ENCODE measurements at regions not wholly inside any gene's neighbourhood (a gene's known extent, or its start where the extent isn't known, plus 50 kb on each side); places are given as distances from the start of the nearest gene placed in this dataset.

DNA sequence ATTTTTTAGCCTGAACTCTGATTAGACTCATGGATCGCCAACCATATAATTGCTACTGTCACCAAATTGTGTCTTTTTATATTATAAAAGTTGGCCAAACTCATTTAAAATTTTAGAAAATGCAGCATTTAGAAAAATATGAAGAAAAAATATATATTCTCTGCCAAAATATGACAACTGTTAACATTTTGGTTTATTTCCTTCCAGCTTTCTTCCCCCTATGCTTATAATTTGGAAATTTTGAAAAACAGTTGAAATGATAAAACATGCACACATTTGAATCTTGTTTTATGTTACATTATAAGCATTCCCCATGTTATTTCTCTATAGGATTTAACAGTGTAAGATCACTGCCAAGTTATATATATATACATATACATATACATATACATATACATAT, 1112.8 kb downstream of the TUSC7 start:
- WGBS, 2 donors = 96 to 100% methylated on average over 1 of the region's 1 CpG
- Histone ChIP-seq H3K36me3 (ENCODE audit: control insufficient read depth in 2 of 2, insufficient read depth in 2 of 2, low read length in 1 of 2) (no peaks in the 10 kb centered on the region), H3K4me1 (ENCODE audit: control insufficient read depth in 2 of 2, insufficient read depth in 2 of 2, low read length in 1 of 2) (no peaks in the 10 kb centered on the region), H3K9me3 (ENCODE audit: control insufficient read depth in 2 of 2, insufficient read depth in 1 of 2, low read depth in 1 of 2, low read length in 1 of 2) (no peaks in the 10 kb centered on the region), H3K27ac (ENCODE audit: low read depth in 2 of 2, low read length in 1 of 2) (no peak overlapping the region), H3K27me3 (ENCODE audit: control insufficient read depth in 1 of 2, insufficient read depth in 2 of 2, low read length in 2 of 2) (no peaks in the 10 kb centered on the region), H3K4me3 (ENCODE audit: low read depth in 1 of 2, low read length in 2 of 2) (no peak overlapping the region)

DNA sequence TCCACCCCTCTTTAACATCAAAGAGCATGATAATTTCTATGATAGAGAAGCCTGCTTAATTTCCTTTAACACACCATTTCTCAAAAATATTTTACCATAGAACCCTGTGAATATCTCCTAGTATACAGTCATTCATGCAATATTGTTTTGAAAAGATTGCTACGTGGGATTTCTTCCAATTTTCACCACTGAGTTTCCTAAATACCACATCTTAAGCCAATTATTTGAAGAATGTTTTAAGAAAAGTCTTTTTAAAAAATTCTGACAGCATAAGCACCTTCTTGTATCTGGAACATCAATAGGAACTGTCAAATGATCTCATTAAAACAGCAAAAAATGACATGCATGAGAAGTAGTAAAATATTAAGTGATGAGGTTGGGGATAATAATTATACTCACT, 1126.7 kb downstream of the TUSC7 start:
- H3K36me3 ChIP-seq (ENCODE audit: control insufficient read depth in 2 of 2, insufficient read depth in 2 of 2, low read length in 1 of 2) = no peaks in the 10 kb centered on the region
- H3K27me3 ChIP-seq (ENCODE audit: control insufficient read depth in 1 of 2, insufficient read depth in 2 of 2, low read length in 2 of 2) = no peaks in the 10 kb centered on the region
- no peaks in the 10 kb centered on the region for H3K4me1 ChIP-seq (ENCODE audit: control insufficient read depth in 2 of 2, insufficient read depth in 2 of 2, low read length in 1 of 2)
- no peak overlapping the region for H3K4me3 ChIP-seq (ENCODE audit: low read depth in 1 of 2, low read length in 2 of 2)
- H3K9me3 ChIP-seq (ENCODE audit: control insufficient read depth in 2 of 2, insufficient read depth in 1 of 2, low read depth in 1 of 2, low read length in 1 of 2) = no peaks in the 10 kb centered on the region
- H3K27ac ChIP-seq (ENCODE audit: low read depth in 2 of 2, low read length in 1 of 2) = no peak overlapping the region
- WGBS, 2 donors = 46 to 53% methylated on average over 1 of the region's 1 CpG

DNA sequence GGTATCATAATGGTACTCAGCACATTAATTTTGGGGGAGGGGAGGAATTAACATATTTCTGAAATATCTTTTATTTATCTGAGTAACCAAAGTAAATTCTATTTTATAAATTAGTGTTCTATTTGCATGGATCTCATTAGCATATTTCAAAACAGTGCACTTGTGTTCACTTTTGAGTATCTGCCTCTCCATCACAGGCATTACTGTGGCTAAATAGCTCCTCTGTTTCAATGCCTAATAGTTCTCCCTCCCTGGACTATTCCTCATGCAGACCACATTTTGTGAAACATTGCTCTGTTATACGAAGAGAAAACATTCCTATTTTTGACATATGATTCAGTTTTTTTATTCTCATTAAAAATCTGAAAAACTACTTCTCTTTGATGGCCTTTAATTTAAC, 1127.8 kb downstream of the TUSC7 start:
- no peaks in the 10 kb centered on the region for H3K4me1 ChIP-seq (ENCODE audit: control insufficient read depth in 2 of 2, insufficient read depth in 2 of 2, low read length in 1 of 2)
- no peaks in the 10 kb centered on the region for H3K27me3 ChIP-seq (ENCODE audit: control insufficient read depth in 1 of 2, insufficient read depth in 2 of 2, low read length in 2 of 2)
- 74% methylated on average over 1 of the region's 1 CpG for WGBS, 2 donors
- H3K36me3 ChIP-seq (ENCODE audit: control insufficient read depth in 2 of 2, insufficient read depth in 2 of 2, low read length in 1 of 2) = no peaks in the 10 kb centered on the region
- H3K4me3 ChIP-seq (ENCODE audit: low read depth in 1 of 2, low read length in 2 of 2) = no peak overlapping the region
- H3K27ac ChIP-seq (ENCODE audit: low read depth in 2 of 2, low read length in 1 of 2) = no peak overlapping the region
- H3K9me3 ChIP-seq (ENCODE audit: control insufficient read depth in 2 of 2, insufficient read depth in 1 of 2, low read depth in 1 of 2, low read length in 1 of 2) = no peaks in the 10 kb centered on the region

DNA sequence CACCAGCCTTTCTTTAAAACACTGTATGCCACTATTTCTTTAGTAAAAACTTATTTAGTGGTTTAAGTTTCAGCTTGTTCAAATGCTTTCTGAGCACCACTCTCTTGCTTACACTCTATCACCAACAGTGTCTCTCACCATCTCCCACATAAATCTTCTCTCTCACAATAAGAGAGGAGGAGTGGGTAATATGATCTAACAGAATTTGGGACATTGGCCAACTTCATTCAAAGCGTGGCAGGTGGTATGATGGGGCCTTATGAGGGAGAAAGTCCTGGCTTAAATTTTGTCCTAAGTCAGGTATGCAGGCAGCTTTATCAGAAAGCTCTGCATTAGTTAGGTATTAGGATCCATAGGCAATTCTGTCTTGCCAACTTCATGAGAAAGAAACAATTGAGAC, 1132.5 kb downstream of the TUSC7 start:
- H3K27ac ChIP-seq (ENCODE audit: low read depth in 2 of 2, low read length in 1 of 2) = no peak overlapping the region
- no peak overlapping the region for H3K4me3 ChIP-seq (ENCODE audit: low read depth in 1 of 2, low read length in 2 of 2)
- 51 to 61% methylated on average over 1 of the region's 1 CpG for WGBS, 2 donors
- no peaks in the 10 kb centered on the region for H3K36me3 ChIP-seq (ENCODE audit: control insufficient read depth in 2 of 2, insufficient read depth in 2 of 2, low read length in 1 of 2)
- no peaks in the 10 kb centered on the region for H3K9me3 ChIP-seq (ENCODE audit: control insufficient read depth in 2 of 2, insufficient read depth in 1 of 2, low read depth in 1 of 2, low read length in 1 of 2)
- H3K27me3 ChIP-seq (ENCODE audit: control insufficient read depth in 1 of 2, insufficient read depth in 2 of 2, low read length in 2 of 2) = no peaks in the 10 kb centered on the region
- no peaks in the 10 kb centered on the region for H3K4me1 ChIP-seq (ENCODE audit: control insufficient read depth in 2 of 2, insufficient read depth in 2 of 2, low read length in 1 of 2)

DNA sequence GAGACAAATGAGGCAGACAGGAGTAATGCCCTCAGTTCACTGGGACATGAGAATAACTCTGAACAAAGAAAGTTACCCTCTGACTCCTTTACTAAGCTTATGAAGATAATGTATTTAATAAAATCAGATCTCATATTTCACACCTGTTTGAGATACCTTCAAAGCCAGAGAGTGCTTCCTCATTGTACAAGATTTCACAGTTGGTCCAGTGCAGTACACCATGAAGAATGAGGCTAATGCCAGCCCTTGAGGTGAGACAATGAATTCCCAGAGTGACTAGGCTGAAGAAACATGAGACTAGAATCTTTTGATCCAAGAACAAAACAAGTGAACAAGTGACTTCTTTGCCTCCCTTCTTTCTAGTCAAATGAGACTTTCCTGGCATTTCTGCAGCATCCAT, 1133.8 kb downstream of the TUSC7 start:
- H3K9me3 ChIP-seq (ENCODE audit: control insufficient read depth in 2 of 2, insufficient read depth in 1 of 2, low read depth in 1 of 2, low read length in 1 of 2) = no peaks in the 10 kb centered on the region
- H3K36me3 ChIP-seq (ENCODE audit: control insufficient read depth in 2 of 2, insufficient read depth in 2 of 2, low read length in 1 of 2) = no peaks in the 10 kb centered on the region
- no peaks in the 10 kb centered on the region for H3K27me3 ChIP-seq (ENCODE audit: control insufficient read depth in 1 of 2, insufficient read depth in 2 of 2, low read length in 2 of 2)
- no peak overlapping the region for H3K4me3 ChIP-seq (ENCODE audit: low read depth in 1 of 2, low read length in 2 of 2)
- H3K27ac ChIP-seq (ENCODE audit: low read depth in 2 of 2, low read length in 1 of 2) = no peak overlapping the region
- no peaks in the 10 kb centered on the region for H3K4me1 ChIP-seq (ENCODE audit: control insufficient read depth in 2 of 2, insufficient read depth in 2 of 2, low read length in 1 of 2)

DNA sequence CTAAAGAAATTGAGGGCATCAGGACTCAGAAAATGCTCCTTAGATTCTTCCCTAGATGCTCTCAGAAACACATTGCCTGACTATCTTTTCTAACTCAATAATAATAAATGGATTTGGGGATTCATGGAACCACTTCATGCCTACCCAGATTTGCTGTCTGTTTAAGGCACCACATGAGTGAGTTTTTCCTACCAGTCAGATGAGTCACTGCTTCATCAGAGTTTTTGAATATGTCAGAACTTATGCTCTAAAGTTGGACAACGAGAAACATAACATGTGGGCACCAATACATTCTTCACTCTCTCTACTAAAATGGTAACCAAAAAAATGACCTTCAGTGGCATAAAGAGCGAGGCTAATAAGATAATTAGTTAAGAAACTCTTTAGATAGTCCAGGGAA, 1135.1 kb downstream of the TUSC7 start:
- no peaks in the 10 kb centered on the region for H3K36me3 ChIP-seq (ENCODE audit: control insufficient read depth in 2 of 2, insufficient read depth in 2 of 2, low read length in 1 of 2)
- no peaks in the 10 kb centered on the region for H3K27me3 ChIP-seq (ENCODE audit: control insufficient read depth in 1 of 2, insufficient read depth in 2 of 2, low read length in 2 of 2)
- H3K4me3 ChIP-seq (ENCODE audit: low read depth in 1 of 2, low read length in 2 of 2) = no peak overlapping the region
- no peaks in the 10 kb centered on the region for H3K9me3 ChIP-seq (ENCODE audit: control insufficient read depth in 2 of 2, insufficient read depth in 1 of 2, low read depth in 1 of 2, low read length in 1 of 2)
- no peak overlapping the region for H3K27ac ChIP-seq (ENCODE audit: low read depth in 2 of 2, low read length in 1 of 2)
- WGBS, 2 donors = 66 to 71% methylated on average over 2 of the region's 2 CpGs
- H3K4me1 ChIP-seq (ENCODE audit: control insufficient read depth in 2 of 2, insufficient read depth in 2 of 2, low read length in 1 of 2) = no peaks in the 10 kb centered on the region

DNA sequence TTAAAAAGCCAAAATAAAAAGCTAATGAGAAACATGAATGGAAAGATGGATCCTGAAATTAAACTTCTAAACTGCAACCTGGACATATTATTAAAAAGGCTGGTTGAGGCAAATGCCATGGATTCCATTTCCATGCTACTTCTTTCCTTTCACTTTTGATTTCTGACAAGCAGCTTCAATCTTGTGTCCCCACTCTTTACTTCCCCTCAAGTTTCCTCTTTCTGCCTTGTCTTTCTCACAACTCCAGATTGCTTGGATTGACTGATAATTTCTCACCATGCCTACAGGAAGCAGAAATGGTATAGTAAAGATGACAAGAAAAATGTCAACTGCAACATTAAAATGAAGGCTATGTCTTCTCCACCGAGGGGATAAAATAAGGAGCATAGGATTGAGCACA, 1136.7 kb downstream of the TUSC7 start:
- Histone ChIP-seq H3K27me3 (ENCODE audit: control insufficient read depth in 1 of 2, insufficient read depth in 2 of 2, low read length in 2 of 2) (no peaks in the 10 kb centered on the region), H3K27ac (ENCODE audit: low read depth in 2 of 2, low read length in 1 of 2) (no peak overlapping the region), H3K36me3 (ENCODE audit: control insufficient read depth in 2 of 2, insufficient read depth in 2 of 2, low read length in 1 of 2) (no peaks in the 10 kb centered on the region), H3K4me3 (ENCODE audit: low read depth in 1 of 2, low read length in 2 of 2) (no peak overlapping the region), H3K4me1 (ENCODE audit: control insufficient read depth in 2 of 2, insufficient read depth in 2 of 2, low read length in 1 of 2) (no peaks in the 10 kb centered on the region), H3K9me3 (ENCODE audit: control insufficient read depth in 2 of 2, insufficient read depth in 1 of 2, low read depth in 1 of 2, low read length in 1 of 2) (no peaks in the 10 kb centered on the region)
- 57 to 68% methylated on average over 1 of the region's 1 CpG for WGBS, 2 donors

DNA sequence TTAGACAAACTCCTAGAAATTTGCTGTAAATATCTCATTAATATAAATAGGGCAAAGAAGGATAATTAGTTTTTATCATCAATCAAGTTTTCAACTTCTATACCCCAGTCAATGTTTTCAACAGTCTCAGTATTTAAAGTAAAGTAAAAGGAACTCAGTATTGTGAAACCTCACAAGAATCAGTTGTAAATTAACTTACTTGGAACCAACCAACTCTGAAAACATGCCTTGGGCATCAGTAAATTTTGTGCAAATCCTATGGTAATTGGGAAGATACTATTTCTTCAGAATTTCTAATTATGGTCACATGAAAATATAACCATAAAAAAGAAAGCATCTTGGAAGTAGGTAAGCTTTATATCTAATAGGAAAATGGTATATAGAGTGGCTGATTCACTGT, 1139.0 kb downstream of the TUSC7 start:
- Histone ChIP-seq H3K4me1 (ENCODE audit: control insufficient read depth in 2 of 2, insufficient read depth in 2 of 2, low read length in 1 of 2) (no peaks in the 10 kb centered on the region), H3K27me3 (ENCODE audit: control insufficient read depth in 1 of 2, insufficient read depth in 2 of 2, low read length in 2 of 2) (no peaks in the 10 kb centered on the region), H3K9me3 (ENCODE audit: control insufficient read depth in 2 of 2, insufficient read depth in 1 of 2, low read depth in 1 of 2, low read length in 1 of 2) (no peaks in the 10 kb centered on the region), H3K36me3 (ENCODE audit: control insufficient read depth in 2 of 2, insufficient read depth in 2 of 2, low read length in 1 of 2) (no peaks in the 10 kb centered on the region), H3K27ac (ENCODE audit: low read depth in 2 of 2, low read length in 1 of 2) (no peak overlapping the region), H3K4me3 (ENCODE audit: low read depth in 1 of 2, low read length in 2 of 2) (no peak overlapping the region)

DNA sequence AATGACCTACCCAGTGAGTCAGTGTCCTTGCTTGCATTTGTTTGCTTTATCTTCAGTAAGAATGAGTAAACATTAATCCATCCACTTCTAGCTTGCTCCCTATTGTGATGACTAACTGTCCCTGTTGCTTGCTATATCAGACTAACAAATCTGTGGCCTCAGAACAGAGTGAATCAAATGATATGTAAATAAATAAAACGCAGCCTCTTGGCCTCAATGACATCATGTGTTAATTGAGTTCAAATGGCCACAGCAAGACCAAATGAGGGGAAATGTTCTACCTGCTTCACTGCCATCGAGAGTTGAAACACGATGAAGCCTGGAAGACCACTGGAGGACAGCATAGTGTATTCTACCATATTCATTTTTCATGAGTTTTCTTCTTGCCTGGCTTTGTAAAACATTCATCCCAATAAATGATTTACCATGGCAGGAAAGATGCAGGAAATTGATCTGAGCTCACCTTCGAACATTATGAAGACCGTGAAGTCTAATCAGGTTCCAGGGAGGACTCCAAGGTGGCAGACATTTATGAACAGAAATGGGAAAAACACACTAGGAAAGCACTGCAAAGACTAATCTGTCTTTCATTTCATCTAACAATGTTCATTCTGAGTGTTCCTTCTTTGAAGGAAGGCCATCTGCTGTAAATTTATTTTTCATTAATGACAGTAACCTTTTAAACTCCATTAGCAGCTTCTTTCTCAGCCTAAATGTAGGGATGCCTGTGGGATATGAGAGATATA, 1144.5 kb downstream of the TUSC7 start:
- H3K4me1 ChIP-seq (ENCODE audit: control insufficient read depth in 2 of 2, insufficient read depth in 2 of 2, low read length in 1 of 2) = no peaks in the 10 kb centered on the region
- no peaks in the 10 kb centered on the region for H3K9me3 ChIP-seq (ENCODE audit: control insufficient read depth in 2 of 2, insufficient read depth in 1 of 2, low read depth in 1 of 2, low read length in 1 of 2)
- no peak overlapping the region for H3K27ac ChIP-seq (ENCODE audit: low read depth in 2 of 2, low read length in 1 of 2)
- H3K4me3 ChIP-seq (ENCODE audit: low read depth in 1 of 2, low read length in 2 of 2) = no peak overlapping the region
- H3K27me3 ChIP-seq (ENCODE audit: control insufficient read depth in 1 of 2, insufficient read depth in 2 of 2, low read length in 2 of 2) = no peaks in the 10 kb centered on the region
- no peaks in the 10 kb centered on the region for H3K36me3 ChIP-seq (ENCODE audit: control insufficient read depth in 2 of 2, insufficient read depth in 2 of 2, low read length in 1 of 2)
- WGBS, 2 donors = 68 to 71% methylated on average over 5 of the region's 5 CpGs

DNA sequence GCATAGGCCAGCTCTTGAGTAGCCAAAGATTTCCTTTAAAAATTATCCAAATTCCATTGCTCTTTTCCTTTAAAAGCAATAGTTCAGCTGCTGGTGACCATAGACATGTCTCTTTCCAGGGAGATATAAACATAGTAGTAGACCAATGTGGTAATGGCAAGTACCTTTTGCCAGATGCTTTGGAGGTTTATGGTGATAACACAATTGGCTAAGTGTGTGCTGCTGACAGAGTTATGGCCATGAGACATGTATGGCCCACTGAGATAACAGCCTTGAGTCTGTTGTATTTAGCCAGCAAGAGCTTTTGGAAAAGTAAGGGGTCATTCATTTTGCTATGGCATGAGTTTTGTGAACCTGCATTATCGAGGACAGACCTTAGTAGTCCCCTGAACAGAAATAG, 1146.8 kb downstream of the TUSC7 start:
- Histone ChIP-seq H3K27ac (ENCODE audit: low read depth in 2 of 2, low read length in 1 of 2) (no peak overlapping the region), H3K27me3 (ENCODE audit: control insufficient read depth in 1 of 2, insufficient read depth in 2 of 2, low read length in 2 of 2) (no peaks in the 10 kb centered on the region), H3K9me3 (ENCODE audit: control insufficient read depth in 2 of 2, insufficient read depth in 1 of 2, low read depth in 1 of 2, low read length in 1 of 2) (no peaks in the 10 kb centered on the region), H3K4me3 (ENCODE audit: low read depth in 1 of 2, low read length in 2 of 2) (no peak overlapping the region), H3K4me1 (ENCODE audit: control insufficient read depth in 2 of 2, insufficient read depth in 2 of 2, low read length in 1 of 2) (no peaks in the 10 kb centered on the region), H3K36me3 (ENCODE audit: control insufficient read depth in 2 of 2, insufficient read depth in 2 of 2, low read length in 1 of 2) (no peaks in the 10 kb centered on the region)
- 87 to 91% methylated on average over 1 of the region's 1 CpG for WGBS, 2 donors

Data from esophagus (tissue), 2 donors.